ENCODE measurements at regions not wholly inside any gene's neighbourhood (a gene's known extent, or its start where the extent isn't known, plus 50 kb on each side); places are given as distances from the start of the nearest gene placed in this dataset.
"Not testable (repeated sequence)": the region's sequence is repeated elsewhere in the genome, so short reads cannot be mapped to it uniquely, and the experiment has no call there.

DNA sequence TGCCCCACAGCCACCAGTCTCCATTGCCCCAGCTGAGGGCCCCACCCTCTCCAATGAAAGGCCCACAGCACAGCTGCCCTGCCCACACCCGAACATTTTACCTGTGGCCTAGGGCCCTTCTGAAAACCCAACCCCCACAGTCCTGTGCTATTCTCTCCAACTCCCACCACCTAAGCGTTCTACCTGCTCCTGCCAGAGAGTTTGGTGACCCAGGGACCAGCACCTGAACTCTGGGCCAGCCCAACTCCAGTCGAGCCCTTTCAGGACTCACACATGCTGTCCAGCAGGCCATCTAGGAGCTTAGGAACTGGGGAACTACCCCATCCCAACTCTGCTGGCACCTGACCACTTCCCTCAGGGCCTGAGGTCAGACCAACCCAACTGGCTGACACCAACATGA lies 562.3 kb downstream of the DNAH5 start:
- ATAC-seq (no peak), DNase-seq (no peak)
- intact Hi-C loops (cut with DNase I): no loop called here

DNA sequence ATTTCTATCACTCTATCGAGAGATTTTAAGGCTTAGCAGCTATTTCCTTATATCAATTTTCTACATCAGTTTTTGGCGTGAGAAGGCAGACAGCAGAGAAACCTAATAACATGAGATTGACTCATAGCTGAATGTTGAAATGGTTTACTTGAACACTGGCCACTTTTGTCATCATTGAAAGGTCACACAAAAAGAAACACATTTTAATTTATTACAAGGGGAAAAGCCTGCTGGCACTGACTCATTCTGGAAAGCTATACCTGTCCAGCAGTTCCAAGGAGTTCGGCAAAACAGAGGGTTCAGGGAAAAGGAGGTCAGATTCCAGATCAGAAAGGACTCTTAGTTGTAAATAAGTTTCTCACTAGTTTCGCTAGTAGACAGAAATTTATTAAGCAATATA lies 566.4 kb downstream of the DNAH5 start:
- intact Hi-C loops (cut with DNase I): no loop called here
- DNase-seq: no peak
- no peak for ATAC-seq

DNA sequence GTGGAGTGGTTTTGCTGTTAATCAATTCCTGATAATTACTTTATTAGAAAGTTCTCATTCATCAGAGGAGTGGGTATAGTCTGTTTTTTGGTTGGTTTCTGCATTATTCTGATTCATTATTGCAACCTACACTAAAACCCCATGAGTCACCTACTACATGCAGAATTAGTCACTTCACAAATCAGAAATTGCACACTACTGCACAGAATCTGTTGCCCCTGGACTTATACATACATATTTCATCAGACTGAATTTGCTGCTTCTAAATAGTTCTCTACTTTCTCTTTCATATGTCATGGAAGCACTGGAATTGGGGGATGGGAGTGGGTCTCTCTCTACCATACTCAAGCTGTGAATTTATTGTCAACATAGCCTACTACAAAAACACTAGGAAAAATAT lies 585.1 kb downstream of the DNAH5 start:
- intact Hi-C loops (cut with DNase I): no loop called here

DNA sequence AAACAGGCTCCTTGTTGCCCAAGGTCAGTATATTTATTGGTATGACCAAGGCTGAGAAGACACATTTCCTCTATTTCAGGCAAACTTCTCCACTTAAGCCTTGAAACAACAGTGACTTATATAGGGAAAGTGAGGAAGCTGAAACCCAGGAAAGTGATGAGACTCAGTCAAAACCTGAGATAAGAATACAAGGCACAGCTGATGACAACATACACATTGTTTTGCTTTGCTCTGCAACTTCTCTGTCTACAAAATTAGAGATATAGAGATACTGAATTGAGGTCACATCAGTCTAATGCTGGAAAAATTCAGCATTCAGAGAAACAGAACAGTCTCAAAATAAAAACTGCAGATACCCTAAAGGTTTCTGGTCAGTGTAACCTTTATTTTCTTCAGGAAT lies 586.1 kb downstream of the DNAH5 start:
- intact Hi-C loops (cut with DNase I): no loop called here
- ATAC-seq (no peak), DNase-seq (no peak)

More for the DNA sequence above, 585.1 kb downstream of the DNAH5 start:
- DNase-seq (no peak), ATAC-seq (no peak)

DNA sequence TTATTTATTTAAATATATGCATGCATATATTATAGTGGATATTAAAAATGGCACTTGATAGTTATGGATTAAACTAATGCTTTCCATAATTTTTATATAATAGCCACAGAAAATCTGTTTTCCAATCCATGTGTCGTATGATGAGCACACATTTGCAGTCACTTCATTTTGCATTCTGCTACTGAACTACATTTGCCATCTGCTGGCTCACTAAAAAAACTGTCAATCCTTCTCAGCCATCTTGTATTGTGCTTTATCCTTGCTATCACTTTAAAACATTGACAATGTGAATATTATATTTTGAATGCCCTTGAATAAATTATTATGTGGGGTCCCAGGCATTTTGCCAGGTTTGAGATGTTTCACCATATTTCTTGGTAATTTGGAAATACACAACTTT lies 586.6 kb downstream of the DNAH5 start:
- intact Hi-C loops (cut with DNase I): no loop called here
- ATAC-seq: no peak

DNA sequence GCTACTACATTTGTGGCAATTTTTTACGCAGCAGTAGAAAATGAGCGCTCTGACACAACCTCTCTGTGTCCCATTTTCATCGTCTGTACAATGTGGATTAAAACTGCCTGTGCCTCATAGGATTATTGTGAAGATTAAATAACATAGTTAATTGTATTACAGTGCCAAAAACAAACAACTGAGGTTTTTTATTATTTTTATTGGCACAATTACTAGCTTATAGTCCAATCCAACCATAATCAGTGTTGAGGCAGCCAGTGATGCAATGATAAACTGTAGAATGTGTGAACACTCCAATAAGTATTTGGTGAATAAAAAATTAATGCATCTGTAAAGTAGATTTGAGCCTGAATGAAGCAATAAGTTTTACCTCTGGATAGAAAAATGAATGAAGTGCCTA lies 588.3 kb downstream of the DNAH5 start:
- ATAC-seq: no peak
- DNase-seq: no peak
- intact Hi-C loops (cut with DNase I): no loop called here

More for the DNA sequence above, 586.6 kb downstream of the DNAH5 start:
- DNase-seq: no peak

DNA sequence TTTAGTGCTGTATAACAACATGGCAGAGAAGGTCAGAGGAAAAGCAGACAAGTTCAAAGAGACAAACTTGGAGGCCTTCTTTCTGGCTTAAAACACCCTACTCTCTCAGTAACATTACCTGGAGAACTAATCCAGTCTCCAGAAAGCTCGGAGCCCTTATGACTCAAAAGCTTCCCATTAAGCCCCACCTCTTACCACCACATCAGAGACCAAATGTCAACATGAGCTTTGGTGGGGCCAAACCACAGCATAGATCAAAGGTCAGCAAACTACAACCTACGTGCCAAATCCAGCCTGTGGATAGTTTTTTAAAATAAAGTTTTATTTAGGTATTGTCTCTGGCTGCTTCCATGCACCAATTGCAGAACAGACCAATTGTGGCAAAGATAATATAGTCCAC lies 589.9 kb downstream of the DNAH5 start:
- no peak for ATAC-seq
- DNase-seq: no peak
- intact Hi-C loops (cut with DNase I): no loop called here

DNA sequence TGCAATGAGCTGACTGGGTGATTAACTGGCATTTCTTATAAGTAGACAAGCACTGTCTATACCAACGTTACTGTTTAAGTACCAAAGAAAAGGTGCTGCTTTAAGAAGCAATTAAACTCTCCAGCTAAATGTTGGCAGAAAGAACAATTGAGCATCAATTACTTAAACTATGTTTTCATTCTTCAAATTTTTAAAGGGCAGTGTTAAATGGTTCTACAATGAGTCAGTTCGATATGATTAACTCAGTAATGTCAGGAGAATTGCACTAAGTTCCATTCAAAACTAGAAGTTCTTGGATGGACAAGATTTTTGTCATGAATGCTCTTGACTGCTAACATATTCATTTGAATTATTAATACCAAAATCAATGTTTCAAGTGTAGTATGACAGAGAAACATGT lies 593.7 kb downstream of the DNAH5 start:
- DNase-seq (no peak), ATAC-seq (no peak)
- intact Hi-C loops (cut with DNase I): no loop called here

DNA sequence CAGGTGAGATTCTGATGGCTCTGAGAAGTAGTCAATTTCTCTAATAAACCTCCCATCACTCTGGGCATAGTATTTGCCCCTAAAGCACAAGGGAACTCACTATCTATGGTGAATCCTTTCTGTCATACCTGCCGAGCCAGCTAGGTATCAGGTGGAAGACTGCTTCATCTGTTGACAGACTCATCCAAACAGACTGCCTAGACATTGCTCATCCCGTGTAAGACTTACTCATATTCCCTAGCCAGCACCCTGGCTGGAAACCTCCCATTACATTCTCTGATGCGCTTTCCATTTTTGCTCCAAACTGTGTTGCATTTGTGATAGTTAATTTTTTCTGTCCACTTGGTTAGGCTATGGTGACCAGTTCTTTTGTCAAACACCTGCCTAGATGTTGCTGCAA lies 595.9 kb downstream of the DNAH5 start:
- intact Hi-C loops (cut with DNase I): no loop called here
- ATAC-seq (no peak), DNase-seq (no peak)

DNA sequence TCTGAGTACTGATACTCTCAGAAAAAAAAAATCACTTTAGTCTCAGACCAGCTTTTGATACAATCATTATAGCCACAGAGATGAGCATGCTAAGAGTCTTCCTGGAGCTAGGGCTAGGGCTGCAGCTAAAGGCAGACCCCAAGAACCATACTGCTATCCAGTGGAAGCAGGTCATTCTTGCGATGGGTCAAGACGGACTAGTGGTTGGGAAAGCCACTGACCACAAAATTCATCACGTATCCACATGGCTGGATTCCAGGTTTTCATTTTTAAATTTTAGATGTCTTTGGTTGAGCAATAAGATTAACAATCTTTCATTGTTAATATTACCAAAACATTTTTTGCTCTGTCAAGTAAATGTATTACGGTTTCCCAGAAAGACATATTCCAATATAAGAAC lies 598.1 kb downstream of the DNAH5 start:
- intact Hi-C loops (cut with DNase I): no loop called here
- no peak for ATAC-seq
- DNase-seq: no peak

DNA sequence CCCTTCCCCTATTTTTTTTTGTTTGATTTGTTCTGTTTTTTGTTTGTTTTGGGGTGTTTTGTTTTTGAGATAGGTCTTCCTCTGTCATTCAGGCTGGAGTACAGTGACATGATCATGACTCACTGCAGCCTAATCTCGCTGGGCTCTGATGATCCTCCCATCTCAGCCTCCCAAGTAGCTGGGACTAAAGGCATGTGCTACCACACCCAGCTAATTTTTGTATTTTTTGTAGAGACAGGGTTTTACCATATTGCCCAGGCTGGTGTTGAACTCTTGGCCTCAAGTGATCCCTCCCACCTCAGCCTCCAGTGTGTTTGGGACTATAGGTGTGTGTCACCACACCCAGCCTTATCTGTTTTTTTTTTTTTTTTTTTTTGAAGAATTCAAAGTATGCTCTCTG lies 605.4 kb downstream of the DNAH5 start:
- intact Hi-C loops (cut with DNase I): no loop called here
- no peak for DNase-seq
- no peak for ATAC-seq

DNA sequence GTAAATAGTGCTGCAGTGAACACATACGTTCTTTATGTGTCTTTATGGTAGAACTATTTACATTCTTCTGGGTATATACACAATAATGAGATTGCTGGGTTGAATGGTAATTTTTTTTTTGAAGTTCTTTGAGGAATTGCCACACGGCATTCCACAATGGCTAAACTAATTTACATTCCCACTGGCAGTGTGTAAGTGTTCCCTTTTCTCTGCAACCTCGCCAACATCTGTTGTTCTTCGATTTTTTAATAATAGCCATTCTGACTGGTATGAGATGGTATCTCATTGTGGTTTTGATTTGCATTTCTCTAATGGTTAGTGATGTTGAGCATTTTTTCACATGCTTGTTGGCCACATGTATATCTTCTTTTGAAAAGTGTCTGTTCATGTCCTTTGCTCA lies 609.5 kb downstream of the DNAH5 start:
- DNase-seq; intact Hi-C loops (cut with DNase I); ATAC-seq: not testable (repeated sequence)

DNA sequence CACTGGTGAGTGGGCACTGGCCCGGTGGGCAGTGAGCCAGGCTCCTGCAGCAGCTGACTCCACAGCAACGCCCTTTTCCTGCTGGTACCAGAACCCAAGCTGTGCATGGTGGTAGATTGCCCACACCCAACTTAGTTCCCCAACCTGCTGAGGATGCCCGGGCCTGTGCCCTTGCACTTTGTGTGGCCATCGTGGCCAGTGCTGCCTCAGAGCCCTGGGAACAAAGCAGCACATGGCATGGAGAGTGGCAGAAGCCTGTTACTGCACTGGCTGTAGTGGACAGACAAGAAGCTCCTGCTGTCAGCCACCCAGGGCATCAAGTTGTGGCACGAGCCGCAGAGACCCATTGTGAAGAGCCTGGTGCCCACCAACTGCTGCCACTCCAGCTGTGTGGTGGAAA lies 612.9 kb downstream of the DNAH5 start:
- intact Hi-C loops (cut with DNase I): no loop called here
- ATAC-seq: no peak
- DNase-seq: no peak

DNA sequence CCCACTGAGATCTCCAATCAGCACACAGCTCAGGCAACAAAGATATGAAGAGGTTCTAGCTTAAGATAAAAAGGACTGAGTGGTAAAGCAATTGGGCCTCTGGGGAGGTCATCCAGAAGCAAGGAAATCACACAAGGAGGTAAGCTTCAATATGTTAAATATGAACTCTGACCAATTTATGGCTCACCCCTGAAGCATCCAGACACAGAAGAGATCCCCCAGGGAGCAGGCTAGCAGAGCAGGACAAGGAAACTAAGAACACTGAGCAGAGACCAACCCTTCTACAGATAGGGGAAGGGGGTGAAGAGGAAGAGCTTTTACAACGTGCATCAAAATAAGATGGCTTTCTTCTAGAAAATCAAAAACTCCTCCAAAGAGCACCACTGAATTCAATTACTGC lies 616.2 kb downstream of the DNAH5 start:
- intact Hi-C loops (cut with DNase I): no loop called here
- ATAC-seq (no peak), DNase-seq (no peak)

DNA sequence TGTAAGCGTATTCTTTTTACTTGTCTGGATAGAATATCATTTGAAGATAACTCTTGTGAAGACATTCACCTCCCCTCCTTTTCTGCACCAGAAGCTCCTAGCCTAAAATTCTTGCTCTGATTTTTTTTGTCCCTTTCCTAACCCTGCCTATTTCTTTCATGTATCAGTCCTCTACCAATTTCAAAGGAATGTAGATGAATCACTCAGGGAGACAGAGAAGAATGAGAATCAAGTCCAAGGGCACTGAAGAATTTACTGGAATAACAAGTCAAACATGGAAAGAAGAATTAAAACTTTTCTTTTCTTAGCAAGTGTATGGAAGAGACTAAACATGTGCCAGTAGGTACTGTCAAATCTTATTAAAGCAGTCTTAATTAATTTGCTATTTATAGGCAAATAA lies 618.7 kb downstream of the DNAH5 start:
- intact Hi-C loops (cut with DNase I): no loop called here
- no peak for ATAC-seq
- no peak for DNase-seq

DNA sequence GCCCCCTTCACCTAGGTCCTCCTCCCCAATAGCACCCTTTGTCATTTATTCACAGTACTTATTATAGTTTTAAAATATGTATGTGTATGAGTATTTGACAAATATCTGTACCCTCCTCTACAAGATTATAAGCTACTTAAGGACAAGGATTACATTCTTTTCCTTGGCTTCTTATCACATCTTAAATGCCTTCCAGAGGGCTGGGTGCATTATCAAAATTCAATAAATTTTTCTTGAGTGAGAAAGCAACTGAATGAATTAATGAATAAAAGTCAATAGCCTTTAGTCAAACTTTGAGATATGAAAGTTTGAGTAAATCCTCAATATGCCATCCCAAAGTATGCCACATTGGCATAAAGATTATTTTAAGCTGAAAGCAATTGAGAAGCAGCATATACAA lies 621.7 kb downstream of the DNAH5 start:
- no peak for ATAC-seq
- DNase-seq: no peak
- intact Hi-C loops (cut with DNase I): no loop called here

DNA sequence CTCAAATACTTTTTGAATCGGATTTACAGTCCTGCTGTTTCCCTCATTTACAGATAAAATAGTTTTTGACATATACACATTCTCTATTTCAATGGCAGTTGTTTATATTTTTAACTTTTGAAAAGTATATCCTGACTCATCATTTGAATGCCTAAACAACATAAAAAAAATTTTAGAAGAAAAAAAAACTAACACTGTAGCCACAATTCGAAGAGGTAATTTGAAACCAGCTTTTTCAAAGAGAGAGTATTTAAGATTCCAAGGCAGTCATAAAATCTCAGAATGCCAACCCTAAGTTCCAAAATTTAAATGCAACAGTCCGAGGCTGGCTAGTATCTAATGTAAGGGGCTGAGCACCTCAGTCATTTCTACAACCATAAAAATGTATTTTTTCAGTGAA lies 626.8 kb downstream of the DNAH5 start:
- DNase-seq (no peak), ATAC-seq (no peak)

DNA sequence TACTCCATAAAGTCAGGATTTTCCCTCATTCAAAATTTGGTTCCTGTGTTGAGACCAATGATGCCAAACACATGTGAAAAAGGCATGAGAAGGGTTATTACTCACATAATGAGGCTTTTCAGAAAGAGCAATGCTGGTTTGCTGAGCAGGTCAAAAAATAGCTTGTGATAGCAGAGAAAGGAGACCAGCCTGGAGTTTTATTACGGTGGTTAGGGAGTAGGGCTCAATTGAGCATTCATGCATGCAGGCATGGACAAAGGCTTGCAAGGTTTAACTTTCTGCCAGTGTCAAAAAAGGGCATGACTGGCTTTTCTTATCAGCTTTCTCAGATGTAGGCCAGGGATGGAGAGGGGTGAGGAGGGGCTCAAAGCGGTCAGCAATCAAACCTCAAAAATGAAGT lies 628.3 kb downstream of the DNAH5 start:
- DNase-seq: no peak
- intact Hi-C loops (cut with DNase I): no loop called here
- no peak for ATAC-seq

More for the DNA sequence above, 626.8 kb downstream of the DNAH5 start:
- intact Hi-C loops (cut with DNase I): no loop called here

DNA sequence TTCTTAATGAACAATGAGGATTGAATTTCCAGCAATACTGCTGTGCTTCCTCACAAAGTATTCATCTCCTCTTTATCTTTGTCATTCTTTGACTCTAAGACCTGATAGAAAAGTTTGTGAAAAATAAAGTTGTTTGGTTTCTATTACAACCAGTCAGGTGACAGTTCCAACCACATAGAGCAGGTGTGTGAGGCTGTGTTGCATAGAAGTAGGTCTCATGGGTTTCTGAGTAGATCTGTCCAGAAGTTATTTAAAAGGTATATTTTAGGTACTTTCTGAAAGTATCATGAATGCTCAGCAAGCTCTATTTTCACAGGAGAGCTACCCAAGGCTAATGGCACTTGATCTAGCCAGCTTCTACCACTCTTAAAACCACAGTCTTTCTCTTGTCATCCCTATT lies 637.0 kb downstream of the DNAH5 start:
- DNase-seq (no peak), ATAC-seq (no peak)
- intact Hi-C loops (cut with DNase I): no loop called here

DNA sequence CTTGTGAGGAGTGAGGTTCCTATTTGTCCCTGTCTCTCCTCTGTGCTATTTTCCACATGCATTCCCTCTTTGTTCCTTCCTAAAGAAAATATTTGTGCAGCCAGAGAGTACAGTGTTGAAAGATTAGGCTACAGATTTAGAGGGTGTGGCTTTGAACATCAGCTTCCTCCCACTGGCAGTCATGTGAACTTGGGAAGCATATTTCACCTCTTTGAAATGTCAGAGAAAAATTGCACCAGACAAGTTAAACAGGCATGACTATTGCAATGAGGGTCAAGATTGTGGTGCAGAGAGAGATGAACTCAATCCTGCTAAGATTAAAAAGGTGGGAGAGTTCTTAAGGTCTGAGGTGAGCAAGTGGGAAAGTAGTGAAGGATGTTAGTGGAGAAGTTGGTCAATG lies 641.0 kb downstream of the DNAH5 start:
- peak in 1 of 2 donors; percentile 22 for ATAC-seq
- intact Hi-C loops (cut with DNase I): no loop called here
- no peak for DNase-seq

DNA sequence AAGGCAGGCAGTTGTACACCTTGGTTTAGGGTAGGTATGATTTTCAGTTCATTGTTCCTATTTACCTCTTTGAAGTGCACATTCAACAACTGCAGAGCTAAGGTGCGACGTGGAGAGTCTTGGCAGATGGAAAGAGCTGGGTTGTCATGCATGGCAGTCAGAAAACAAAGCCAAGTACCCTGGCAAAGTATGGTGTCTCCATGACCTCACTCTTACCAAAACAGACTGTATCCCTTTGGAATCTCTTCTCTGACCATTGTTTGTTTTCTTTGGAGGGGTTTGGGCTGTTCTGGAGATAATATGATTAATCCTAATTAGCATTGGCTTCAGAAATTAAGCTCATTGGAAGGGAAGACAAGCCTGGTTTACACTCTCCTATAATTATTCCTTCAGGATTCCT lies 665.7 kb downstream of the DNAH5 start:
- ATAC-seq: no peak
- no peak for DNase-seq
- intact Hi-C loops (cut with DNase I): no loop called here

DNA sequence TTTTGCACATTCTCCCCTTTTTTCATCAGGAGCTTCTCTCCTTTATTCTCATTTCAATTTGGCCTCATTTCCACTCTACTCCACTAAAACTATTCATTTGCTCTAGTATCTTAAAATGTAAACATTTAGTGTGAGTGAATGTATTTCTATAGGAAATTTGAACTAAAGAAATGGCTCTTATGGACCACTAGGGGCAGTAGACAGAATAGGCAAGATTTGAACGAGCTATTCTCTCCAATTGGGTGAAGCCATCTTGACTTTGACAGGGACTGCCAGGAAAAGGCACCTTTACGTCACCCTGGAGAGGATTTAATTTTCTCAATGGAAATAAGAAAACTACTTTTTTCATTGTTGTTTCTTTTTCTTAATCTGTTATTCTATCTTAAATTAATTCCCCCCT lies 666.3 kb downstream of the DNAH5 start:
- DNase-seq (no peak), ATAC-seq (no peak)
- intact Hi-C loops (cut with DNase I): no loop called here

DNA sequence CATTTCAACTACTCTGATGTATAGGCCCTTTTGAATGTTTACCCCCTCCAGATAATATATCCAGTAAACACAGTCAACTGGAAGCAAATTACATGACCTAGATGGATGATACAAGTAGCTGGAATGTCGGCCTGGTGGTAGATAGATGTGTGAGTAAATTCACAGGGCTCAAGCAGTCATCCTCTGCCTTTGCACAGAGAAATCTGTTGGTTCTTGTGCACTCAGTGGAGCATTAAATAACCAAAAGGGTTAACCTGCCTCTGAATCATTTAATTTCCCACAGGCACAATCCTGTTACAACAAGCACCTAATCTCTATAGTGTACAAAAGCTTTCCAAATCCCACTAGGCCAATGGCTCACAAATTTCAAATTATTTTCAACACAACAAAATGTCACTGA lies 668.3 kb downstream of the DNAH5 start:
- ATAC-seq (no peak), DNase-seq (no peak)
- intact Hi-C loops (cut with DNase I): no loop called here
